Fibroblast of lung (primary cell): ENCODE measurements at regions not wholly inside any gene's neighbourhood (a gene's known extent, or its start where the extent isn't known, plus 50 kb on each side); places are given as distances from the start of the nearest gene placed in this dataset.
"Not testable (repeated sequence)": the region's sequence is repeated elsewhere in the genome, so short reads cannot be mapped to it uniquely, and the experiment has no call there.

ENCODE experiments used
- DNase-seq, 2 donors: peaks; one replicate each; pipeline versions ENCODE4 v3.0.0 to v3.0.0-alpha.2; 2010; ENCODE audit warnings: low read depth in 2 of 2
- H2AFZ ChIP-seq: 2 replicates; pipeline ENCODE4 v1.5.1; 2012; ENCODE audit warnings: low read length, control low read depth, inconsistent platforms
- H3K27ac ChIP-seq: 2 replicates; pipeline ENCODE4 v1.5.1; 2011; ENCODE audit warnings: low read length, control low read depth; ENCODE audit not compliant: insufficient read depth
- H3K27me3 ChIP-seq: 2 replicates; pipeline ENCODE4 v1.5.1; 2011; ENCODE audit warnings: mild to moderate bottlenecking, low read length; ENCODE audit not compliant: control insufficient read depth, insufficient read depth
- H3K36me3 ChIP-seq: 2 replicates; pipeline ENCODE4 v1.5.1; 2011; ENCODE audit warnings: low read length; ENCODE audit not compliant: control insufficient read depth, insufficient read depth
- H3K4me1 ChIP-seq: 2 replicates; pipeline ENCODE4 v1.5.1; 2011; ENCODE audit warnings: low read length; ENCODE audit not compliant: control insufficient read depth, insufficient read depth; ENCODE audit errors: extremely low read depth
- H3K4me2 ChIP-seq: 2 replicates; pipeline ENCODE4 v1.5.1; 2011; ENCODE audit warnings: low read length, control low read depth; ENCODE audit not compliant: insufficient read depth; ENCODE audit errors: extremely low read depth
- H3K4me3 ChIP-seq, 4 experiments: fragments of 200-600 bp in 1 of 4; sonication (generic) in 1 of 4; replicated peaks in 1 of 4; 2 replicates each; pipeline ENCODE4 v1.5.1; 2011 to 2016; ENCODE audit warnings: low read length in 4 of 4, low read depth in 3 of 4, mild to moderate bottlenecking in 3 of 4, control low read depth in 2 of 4, inconsistent platforms in 1 of 4, mixed read lengths in 1 of 4; ENCODE audit not compliant: insufficient read depth in 1 of 4; ENCODE audit errors: control extremely low read depth in 1 of 4
- H3K79me2 ChIP-seq: 2 replicates; pipeline ENCODE4 v1.5.1; 2012; ENCODE audit warnings: mild to moderate bottlenecking, low read length, inconsistent platforms; ENCODE audit not compliant: control insufficient read depth, insufficient read depth
- H3K9ac ChIP-seq: 2 replicates; pipeline ENCODE4 v1.5.1; 2011; ENCODE audit warnings: mild to moderate bottlenecking, low read length, control low read depth; ENCODE audit not compliant: insufficient read depth
- H3K9me3 ChIP-seq: 2 replicates; pipeline ENCODE4 v1.5.1; 2012; ENCODE audit warnings: low read depth, low read length; ENCODE audit not compliant: control insufficient read depth, insufficient read depth
- H4K20me1 ChIP-seq: 2 replicates; pipeline ENCODE4 v1.5.1; 2011; ENCODE audit warnings: low read length; ENCODE audit not compliant: control insufficient read depth, insufficient read depth; ENCODE audit errors: extremely low read depth
- EZH2 ChIP-seq: IDR thresholded peaks from 2 replicates; pipeline ENCODE4 v1.5.1; 2012; ENCODE audit warnings: low read length, control low read depth, mild to moderate bottlenecking; ENCODE audit errors: missing control alignments
- TF ChIP-seq, protein P1 (sequence below), 2 donors: IDR thresholded peaks in 1 of 2; conservative IDR thresholded peaks in 1 of 2; 1 replicate in 1 of 2; 2 replicates in 1 of 2; pipeline ENCODE4 v1.5.1; 2011 to 2012; ENCODE audit warnings: low read length in 2 of 2, control low read depth in 1 of 2, inconsistent platforms in 1 of 2, low read depth in 1 of 2, mild to moderate bottlenecking in 1 of 2

DNA sequence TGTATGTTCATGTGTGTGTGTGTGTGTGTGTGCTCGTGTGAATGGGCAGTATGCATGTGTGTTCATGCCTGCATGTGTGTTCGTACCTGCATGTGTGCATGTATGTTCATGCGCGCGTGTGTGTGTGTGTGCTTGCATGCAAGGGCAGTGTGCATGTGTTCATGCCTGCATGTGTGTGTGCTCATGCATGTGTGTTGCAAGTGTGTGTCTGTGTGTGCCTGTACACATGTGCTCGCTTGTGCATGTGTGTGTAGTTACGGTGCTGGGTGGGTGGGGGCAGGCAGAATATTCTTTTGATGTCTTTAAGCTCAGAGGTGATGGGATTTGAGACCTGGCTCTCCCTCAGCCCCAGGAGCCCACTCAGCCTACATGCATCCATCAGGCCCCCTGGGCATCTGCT is 822.1 kb downstream of the BRD1 start:
- no peak for DNase-seq
- TF ChIP-seq, protein P1, sequence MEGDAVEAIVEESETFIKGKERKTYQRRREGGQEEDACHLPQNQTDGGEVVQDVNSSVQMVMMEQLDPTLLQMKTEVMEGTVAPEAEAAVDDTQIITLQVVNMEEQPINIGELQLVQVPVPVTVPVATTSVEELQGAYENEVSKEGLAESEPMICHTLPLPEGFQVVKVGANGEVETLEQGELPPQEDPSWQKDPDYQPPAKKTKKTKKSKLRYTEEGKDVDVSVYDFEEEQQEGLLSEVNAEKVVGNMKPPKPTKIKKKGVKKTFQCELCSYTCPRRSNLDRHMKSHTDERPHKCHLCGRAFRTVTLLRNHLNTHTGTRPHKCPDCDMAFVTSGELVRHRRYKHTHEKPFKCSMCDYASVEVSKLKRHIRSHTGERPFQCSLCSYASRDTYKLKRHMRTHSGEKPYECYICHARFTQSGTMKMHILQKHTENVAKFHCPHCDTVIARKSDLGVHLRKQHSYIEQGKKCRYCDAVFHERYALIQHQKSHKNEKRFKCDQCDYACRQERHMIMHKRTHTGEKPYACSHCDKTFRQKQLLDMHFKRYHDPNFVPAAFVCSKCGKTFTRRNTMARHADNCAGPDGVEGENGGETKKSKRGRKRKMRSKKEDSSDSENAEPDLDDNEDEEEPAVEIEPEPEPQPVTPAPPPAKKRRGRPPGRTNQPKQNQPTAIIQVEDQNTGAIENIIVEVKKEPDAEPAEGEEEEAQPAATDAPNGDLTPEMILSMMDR (conservative IDR thresholded peaks at IDR 0.05 in 1 of 2, IDR thresholded peaks at IDR 0.05 in 1 of 2; ENCODE audit: low read depth in 1 of 2, low read length in 2 of 2), result no peak
- no peak for TF ChIP-seq EZH2
- H3K4me1 ChIP-seq, result no peaks in the 10 kb centered on the region
- peaks cover 4% of the 10 kb centered on the region for H3K9me3 ChIP-seq
- no peaks in the 10 kb centered on the region for H3K36me3 ChIP-seq
- H3K27ac ChIP-seq, result no peak overlapping the region
- H3K9ac ChIP-seq, result no peak overlapping the region
- H3K4me2 ChIP-seq, result no peak overlapping the region
- no peak overlapping the region for H2AFZ ChIP-seq
- H4K20me1 ChIP-seq, result no peaks in the 10 kb centered on the region
- H3K79me2 ChIP-seq, result no peaks in the 10 kb centered on the region
- H3K4me3 ChIP-seq, result no peak overlapping the region
- H3K27me3 ChIP-seq, result no peaks in the 10 kb centered on the region

DNA sequence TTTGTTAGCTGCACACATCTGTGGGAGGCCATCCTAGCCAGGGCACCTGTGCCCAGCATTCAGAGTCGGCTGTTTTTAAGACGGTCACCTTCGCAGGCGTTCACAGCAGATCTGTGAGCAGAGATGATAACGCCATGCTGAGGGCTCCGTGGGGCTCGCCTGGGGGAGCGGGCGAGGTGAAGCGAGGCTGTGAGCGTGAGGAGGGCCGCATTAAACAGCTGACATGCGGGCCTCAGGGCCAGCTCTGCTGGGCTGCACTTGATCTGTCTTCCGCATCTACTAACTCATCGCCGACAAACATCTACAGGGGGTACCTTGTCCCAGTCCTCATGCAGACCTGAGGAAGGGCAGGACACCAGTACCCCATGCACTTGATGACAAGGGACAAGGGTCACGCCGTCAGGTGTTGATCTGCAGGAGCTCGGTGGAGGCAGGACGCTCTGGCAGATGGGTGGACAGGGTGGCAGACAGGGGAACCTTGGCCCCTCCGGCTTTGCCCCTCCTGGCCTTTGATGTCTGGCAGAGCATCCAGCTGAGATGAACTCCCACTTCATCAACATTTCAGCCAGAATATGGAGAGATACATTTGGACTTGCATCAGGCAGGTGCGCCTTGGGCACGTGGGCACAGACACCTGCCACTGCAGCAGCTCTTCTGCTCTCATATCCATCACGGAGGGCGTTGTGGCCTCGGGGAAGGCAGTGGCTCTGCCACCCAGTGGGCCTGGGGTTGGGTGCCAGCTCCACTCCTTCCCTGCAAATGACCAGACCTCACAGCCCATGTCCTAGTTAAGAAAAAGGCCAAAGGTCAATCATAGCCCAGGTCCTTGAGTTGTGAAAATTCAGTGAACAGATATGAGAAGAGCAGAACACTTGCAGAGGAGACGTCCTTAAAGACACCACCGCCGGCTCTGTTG is 822.9 kb downstream of the BRD1 start:
- no peaks in the 10 kb centered on the region for H4K20me1 ChIP-seq
- H3K27me3 ChIP-seq, result no peaks in the 10 kb centered on the region
- no peak overlapping the region for H2AFZ ChIP-seq
- H3K9me3 ChIP-seq, result peaks cover 4% of the 10 kb centered on the region
- DNase-seq, result no peak
- no peak for TF ChIP-seq EZH2
- TF ChIP-seq, protein P1 (conservative IDR thresholded peaks at IDR 0.05 in 1 of 2, IDR thresholded peaks at IDR 0.05 in 1 of 2; ENCODE audit: low read depth in 1 of 2, low read length in 2 of 2), result no peak
- H3K79me2 ChIP-seq, result no peaks in the 10 kb centered on the region
- H3K9ac ChIP-seq, result no peak overlapping the region
- no peaks in the 10 kb centered on the region for H3K36me3 ChIP-seq
- H3K4me3 ChIP-seq, result no peak overlapping the region
- no peaks in the 10 kb centered on the region for H3K4me1 ChIP-seq
- H3K4me2 ChIP-seq, result no peak overlapping the region
- H3K27ac ChIP-seq, result no peak overlapping the region

DNA sequence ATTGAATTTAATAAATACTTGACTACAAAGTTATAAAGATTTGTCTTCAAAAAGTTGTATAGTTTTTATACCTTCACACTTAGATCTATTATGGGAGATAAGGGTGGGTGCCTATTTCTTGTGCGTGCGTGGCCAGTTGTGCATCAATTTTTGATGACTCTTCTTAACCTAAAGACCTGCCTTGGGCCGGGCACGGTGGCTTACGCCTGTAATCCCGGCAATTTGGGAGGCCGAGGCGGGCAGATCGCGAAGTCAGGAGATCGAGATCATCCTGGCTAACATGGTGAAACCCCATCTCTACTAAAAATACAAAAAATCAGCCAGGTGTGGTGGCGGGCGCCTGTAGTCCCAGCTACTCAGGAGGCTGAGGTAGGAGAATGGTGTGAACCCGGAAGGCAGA is 830.1 kb downstream of the BRD1 start:
- not testable (repeated sequence) for H3K4me2 ChIP-seq, H3K36me3 ChIP-seq, H3K79me2 ChIP-seq, H4K20me1 ChIP-seq, H3K4me1 ChIP-seq, H3K27ac ChIP-seq, H3K9me3 ChIP-seq, H3K4me3 ChIP-seq, H3K27me3 ChIP-seq, H3K9ac ChIP-seq, DNase-seq, H2AFZ ChIP-seq
